Fibroblast of pulmonary artery (primary cell): ENCODE measurements at regions not wholly inside any gene's neighbourhood (a gene's known extent, or its start where the extent isn't known, plus 50 kb on each side); places are given as distances from the start of the nearest gene placed in this dataset.

Source experiments
- DNase-seq: peaks from one replicate; pipeline ENCODE4 v3.0.0-alpha.2; 2010; ENCODE audit warnings: low read depth
- H3K4me3 ChIP-seq: replicated peaks from 2 replicates; pipeline ENCODE4 v1.5.1; 2011; ENCODE audit warnings: low read depth, mild to moderate bottlenecking, control low read depth, low read length, moderate library complexity
- CTCF ChIP-seq: IDR thresholded peaks from 2 replicates; pipeline ENCODE4 v1.5.1; 2011; ENCODE audit warnings: mild to moderate bottlenecking, control low read depth, low read length, inconsistent platforms; ENCODE audit errors: missing control alignments

- peak; percentile 71 for TF ChIP-seq CTCF
- peak; percentile 78 for DNase-seq
- no peak overlapping the region for H3K4me3 ChIP-seq
Observed at GRCh38 chr17:70767102-70767701, 597.9 kb downstream of the KCNJ2 start.

- no peak for TF ChIP-seq CTCF
- no peak overlapping the region for H3K4me3 ChIP-seq
- DNase-seq = no peak
Observed at GRCh38 chr17:70769956-70770355, 600.6 kb downstream of the KCNJ2 start.

GRCh38 chr17:70771804-70772386 lies 602.6 kb downstream of the KCNJ2 start:
- no peak for TF ChIP-seq CTCF
- H3K4me3 ChIP-seq = no peak overlapping the region
- DNase-seq = no peak

- no peak for DNase-seq
- H3K4me3 ChIP-seq = no peak overlapping the region
- no peak for TF ChIP-seq CTCF
Observed at GRCh38 chr17:70772761-70773160, 603.4 kb downstream of the KCNJ2 start.

GRCh38 chr17:70773258-70773657 lies 603.9 kb downstream of the KCNJ2 start:
- no peak for DNase-seq
- H3K4me3 ChIP-seq = no peak overlapping the region
- TF ChIP-seq CTCF = no peak

- peak; percentile 4 for DNase-seq
- no peak for TF ChIP-seq CTCF
- no peak overlapping the region for H3K4me3 ChIP-seq
Observed at GRCh38 chr17:70774339-70775117, 605.2 kb downstream of the KCNJ2 start.
